Hepatocyte (in vitro differentiated cells): ENCODE measurements at regions not wholly inside any gene's neighbourhood (a gene's known extent, or its start where the extent isn't known, plus 50 kb on each side); places are given as distances from the start of the nearest gene placed in this dataset.
"Not testable (repeated sequence)": the region's sequence is repeated elsewhere in the genome, so short reads cannot be mapped to it uniquely, and the experiment has no call there.

Experiments used
- DNase-seq: peaks from one replicate; pipeline ENCODE4 v3.0.0-alpha.2; 2016; ENCODE audit warnings: low spot score
- H2AFZ ChIP-seq: fragments of 200-600 bp; sonication (generic); 2 replicates; pipeline ENCODE4 v1.6.0; 2016; ENCODE audit warnings: antibody characterized with exemption, mild to moderate bottlenecking
- H3K27ac ChIP-seq: fragments of 200-600 bp; sonication (generic); 2 replicates; pipeline ENCODE4 v1.5.1; 2016; ENCODE audit warnings: mild to moderate bottlenecking
- H3K27me3 ChIP-seq: fragments of 200-600 bp; sonication (generic); 2 replicates; pipeline ENCODE4 v1.6.1; 2016
- H3K36me3 ChIP-seq: fragments of 200-600 bp; sonication (generic); replicated peaks from 2 replicates; pipeline ENCODE4 v1.5.1; 2016; ENCODE audit warnings: low read depth; ENCODE audit not compliant: insufficient read depth
- H3K4me1 ChIP-seq: fragments of 200-600 bp; sonication (generic); 2 replicates; pipeline ENCODE4 v1.5.1; 2016; ENCODE audit warnings: mild to moderate bottlenecking, moderate library complexity; ENCODE audit not compliant: insufficient read depth
- H3K4me2 ChIP-seq: fragments of 200-600 bp; sonication (generic); 2 replicates; pipeline ENCODE4 v1.6.0; 2016
- H3K4me3 ChIP-seq: fragments of 200-600 bp; sonication (generic); 2 replicates; pipeline ENCODE4 v1.5.1; 2016; ENCODE audit warnings: mild to moderate bottlenecking
- H3K79me2 ChIP-seq: fragments of 200-600 bp; sonication (generic); 2 replicates; pipeline ENCODE4 v1.6.0; 2017; ENCODE audit warnings: mild to moderate bottlenecking
- H3K9me2 ChIP-seq: fragments of 200-600 bp; sonication (generic); replicated peaks from 2 replicates; pipeline ENCODE4 v1.6.0; 2017; ENCODE audit warnings: mild to moderate bottlenecking; ENCODE audit not compliant: insufficient read depth
- H3K9me3 ChIP-seq: fragments of 200-600 bp; sonication (generic); 2 replicates; pipeline ENCODE4 v1.5.1; 2016; ENCODE audit warnings: low read depth, mild to moderate bottlenecking
- H4K20me1 ChIP-seq: fragments of 200-600 bp; sonication (generic); 2 replicates; pipeline ENCODE4 v1.6.0; 2016; ENCODE audit warnings: mild to moderate bottlenecking; ENCODE audit not compliant: insufficient read depth, poor library complexity, severe bottlenecking
- CTCF ChIP-seq: fragments of 200-600 bp; sonication (generic); IDR thresholded peaks from 2 replicates; pipeline ENCODE4 v1.5.1; 2016; ENCODE audit warnings: antibody characterized with exemption, mild to moderate bottlenecking; ENCODE audit not compliant: poor library complexity
- EZH2 ChIP-seq: fragments of 200-600 bp; sonication (generic); IDR thresholded peaks from 2 replicates; pipeline ENCODE4 v1.6.1; 2016; ENCODE audit warnings: antibody characterized with exemption, mild to moderate bottlenecking, borderline replicate concordance
- EZH2phosphoT487 ChIP-seq: fragments of 200-600 bp; sonication (generic); IDR thresholded peaks from one replicate; pipeline ENCODE4 v1.6.1; 2018; ENCODE audit warnings: antibody characterized with exemption, mild to moderate bottlenecking, low read depth, moderate library complexity; ENCODE audit not compliant: unreplicated experiment, severe bottlenecking
- WGBS: methylation state at CpG from one replicate; pipeline ENCODE4 v1.1.6; 2016; ENCODE audit warnings: low lambda C conversion rate; ENCODE audit errors: missing lambda C conversion rate; 5-methylcytosine and 5-hydroxymethylcytosine counted together

GRCh38 chr20:26243731-26244130 lies 547.1 kb upstream of the ZNF337 start:
- Histone ChIP-seq H4K20me1 (no peaks in the 10 kb centered on the region), H3K79me2 (no peaks in the 10 kb centered on the region), H3K9me2 (no peaks in the 10 kb centered on the region), H2AFZ (no peak overlapping the region), H3K4me3 (no peak overlapping the region), H3K27me3 (no peaks in the 10 kb centered on the region), H3K4me2 (no peak overlapping the region), H3K4me1 (no peaks in the 10 kb centered on the region), H3K36me3 (no peaks in the 10 kb centered on the region), H3K9me3 (no peaks in the 10 kb centered on the region), H3K27ac (no peak overlapping the region)
- 74% methylated on average over 4 of the region's 4 CpGs for WGBS
- no peak for DNase-seq
- no peak for TF ChIP-seq EZH2
- no peak for TF ChIP-seq EZH2phosphoT487
- no peak for TF ChIP-seq CTCF

GRCh38 chr20:26220609-26221008 lies 524.0 kb upstream of the ZNF337 start:
- not testable (repeated sequence) for H3K4me2 ChIP-seq, H3K36me3 ChIP-seq, H3K4me1 ChIP-seq, H3K4me3 ChIP-seq, H3K27ac ChIP-seq, DNase-seq, H3K27me3 ChIP-seq, H3K9me3 ChIP-seq, H2AFZ ChIP-seq, H4K20me1 ChIP-seq, H3K79me2 ChIP-seq, H3K9me2 ChIP-seq
- 70% methylated on average over 1 of the region's 1 CpG for WGBS

- not testable (repeated sequence) for H3K4me3 ChIP-seq, DNase-seq, H3K9me3 ChIP-seq, H2AFZ ChIP-seq, H3K27ac ChIP-seq, H3K79me2 ChIP-seq, H3K27me3 ChIP-seq, H3K4me1 ChIP-seq, H3K36me3 ChIP-seq, H3K4me2 ChIP-seq, H4K20me1 ChIP-seq, H3K9me2 ChIP-seq
- WGBS: 72% methylated on average over 3 of the region's 3 CpGs
Measured at GRCh38 chr20:26219546-26219945, 522.9 kb upstream of the ZNF337 start.

GRCh38 chr20:26218301-26218700 lies 521.6 kb upstream of the ZNF337 start:
- no peak overlapping the region for H3K27ac ChIP-seq
- no peaks in the 10 kb centered on the region for H3K9me3 ChIP-seq
- H4K20me1 ChIP-seq: no peaks in the 10 kb centered on the region
- no peaks in the 10 kb centered on the region for H3K27me3 ChIP-seq
- no peak overlapping the region for H3K4me2 ChIP-seq
- no peak for DNase-seq
- WGBS: 67% methylated on average over 3 of the region's 3 CpGs
- no peaks in the 10 kb centered on the region for H3K9me2 ChIP-seq
- H3K4me3 ChIP-seq: no peak overlapping the region
- H3K79me2 ChIP-seq: no peaks in the 10 kb centered on the region
- no peak overlapping the region for H2AFZ ChIP-seq
- TF ChIP-seq EZH2 (no peak), EZH2phosphoT487 (no peak), CTCF (no peak)
- H3K4me1 ChIP-seq: no peaks in the 10 kb centered on the region
- H3K36me3 ChIP-seq: no peaks in the 10 kb centered on the region

- H3K27ac ChIP-seq: no peak overlapping the region
- H3K4me2 ChIP-seq: no peak overlapping the region
- no peaks in the 10 kb centered on the region for H4K20me1 ChIP-seq
- no peaks in the 10 kb centered on the region for H3K9me2 ChIP-seq
- no peaks in the 10 kb centered on the region for H3K4me1 ChIP-seq
- H3K4me3 ChIP-seq: no peak overlapping the region
- H2AFZ ChIP-seq: no peak overlapping the region
- no peak for TF ChIP-seq EZH2
- no peak for TF ChIP-seq EZH2phosphoT487
- DNase-seq: no peak
- no peaks in the 10 kb centered on the region for H3K79me2 ChIP-seq
- 42% methylated on average over 1 of the region's 1 CpG for WGBS
- no peaks in the 10 kb centered on the region for H3K27me3 ChIP-seq
- no peaks in the 10 kb centered on the region for H3K36me3 ChIP-seq
- H3K9me3 ChIP-seq: no peaks in the 10 kb centered on the region
Measured at GRCh38 chr20:26216025-26216424, 519.4 kb upstream of the ZNF337 start.
